Psoas muscle (tissue), 7 donors: ENCODE measurements at regions not wholly inside any gene's neighbourhood (a gene's known extent, or its start where the extent isn't known, plus 50 kb on each side); places are given as distances from the start of the nearest gene placed in this dataset.
"Not testable (repeated sequence)": the region's sequence is repeated elsewhere in the genome, so short reads cannot be mapped to it uniquely, and the experiment has no call there.

ENCODE experiments used
- ATAC-seq, 4 donors: fragments of 200-7000 bp; cut with Tn5 transposase; one replicate each; pipeline ENCODE4 v1.9.1; 2020; ENCODE audit warnings: moderate library complexity in 3 of 4, mild to moderate bottlenecking in 2 of 4
- DNase-seq, 2 donors: peaks; one replicate each; pipeline ENCODE4 v3.0.0-alpha.2; 2020
- H3K27ac ChIP-seq: fragments of 200-600 bp; one replicate; pipeline ENCODE4 v1.8.0; 2022
- H3K27me3 ChIP-seq, 3 donors: fragments of 200-600 bp in 1 of 3; one replicate each; pipeline versions ENCODE4 v1.6.1 to v1.8.0; 2013 to 2022; ENCODE audit warnings: low read length in 2 of 3, mild to moderate bottlenecking in 2 of 3, moderate library complexity in 1 of 3; ENCODE audit not compliant: insufficient read depth in 3 of 3
- H3K36me3 ChIP-seq, 2 donors: fragments of 200-600 bp in 1 of 2; one replicate each; pipeline versions ENCODE4 v1.6.1 to v1.8.0; 2013 to 2022; ENCODE audit warnings: low read depth in 1 of 2, mild to moderate bottlenecking in 1 of 2, moderate library complexity in 1 of 2; ENCODE audit not compliant: insufficient read depth in 1 of 2
- H3K4me1 ChIP-seq: fragments of 200-600 bp; one replicate; pipeline ENCODE4 v1.8.0; 2022
- H3K4me3 ChIP-seq: fragments of 200-600 bp; one replicate; pipeline ENCODE4 v1.8.0; 2022; ENCODE audit warnings: mild to moderate bottlenecking
- H3K9me3 ChIP-seq: fragments of 200-600 bp; one replicate; pipeline ENCODE4 v1.8.0; 2022
- CTCF ChIP-seq: fragments of 200-600 bp; IDR thresholded peaks from one replicate; pipeline ENCODE4 v1.8.0; 2022; ENCODE audit warnings: antibody characterized with exemption
- WGBS, 3 donors: extraction: QIAGEN DNeasy Blood & Tissue Kit; methylation state at CpG; one replicate each; pipeline versions ENCODE4 v1.1.6 to v1.1.7; 2013; 5-methylcytosine and 5-hydroxymethylcytosine counted together
- intact Hi-C, 2 donors: fragments of 100-400 bp; cut with DNase I; formaldehyde crosslinking; loops; one replicate each; pipeline versions ENCODE4 v1.11.0 to v1.14.2; 2022
- donor health status: healthy with polysubstance abuse.
- donor health status: DM: no; HTN: no; CAD: no; lungs with moderate emphysema.
- donor health status: Bipolar disorder and iron deficiency.
- donor health status: healthy.
- donor health status: DM: yes; HTN: yes; CAD: no.
- donor health status: DM: no; HTN: no; CAD: no.
- donor health status: DM: yes; HTN: yes; CAD: no.

- Histone ChIP-seq H3K27ac (no peak overlapping the region), H3K36me3 (no peaks in the 10 kb centered on the region), H3K4me1 (no peaks in the 10 kb centered on the region), H3K4me3 (no peak overlapping the region), H3K9me3 (peaks cover 24% of the 10 kb centered on the region), H3K27me3 (no peaks in the 10 kb centered on the region)
- intact Hi-C loops: no loop called here
- DNase-seq: no peak
- 77 to 83% (median 83%) methylated on average over 2 of the region's 2 CpGs for WGBS, 3 donors
- no peak for ATAC-seq
- no peak for TF ChIP-seq CTCF
These were observed 120.9 kb upstream of the IRAK1BP1 start for GRCh38 chr6:78746457-78746856.

- intact Hi-C loops: no loop called here
- ATAC-seq (no peak), DNase-seq (no peak)
- Histone ChIP-seq H3K27ac (no peak overlapping the region), H3K27me3 (no peaks in the 10 kb centered on the region), H3K4me3 (no peak overlapping the region), H3K9me3 (peaks cover 12% of the 10 kb centered on the region), H3K4me1 (no peaks in the 10 kb centered on the region), H3K36me3 (no peaks in the 10 kb centered on the region)
- TF ChIP-seq CTCF: no peak
These were observed 118.0 kb upstream of the IRAK1BP1 start for GRCh38 chr6:78749326-78749725.

- H3K27ac ChIP-seq, H3K27me3 ChIP-seq, H3K9me3 ChIP-seq, intact Hi-C loops, ATAC-seq, H3K4me3 ChIP-seq, H3K36me3 ChIP-seq, DNase-seq, H3K4me1 ChIP-seq: not testable (repeated sequence)
- WGBS, 3 donors: 77 to 89% (median 80%) methylated on average over 12 to 13 of the region's 13 CpGs
These were observed 109.0 kb upstream of the IRAK1BP1 start for GRCh38 chr6:78758297-78758798.

- Histone ChIP-seq H3K4me3 (no peak overlapping the region), H3K36me3 (no peaks in the 10 kb centered on the region), H3K4me1 (no peaks in the 10 kb centered on the region), H3K9me3 (no peaks in the 10 kb centered on the region), H3K27ac (no peak overlapping the region), H3K27me3 (no peaks in the 10 kb centered on the region)
- intact Hi-C loops: no loop called here
- DNase-seq (no peak), ATAC-seq (no peak)
- TF ChIP-seq CTCF: no peak
These were observed 99.1 kb upstream of the IRAK1BP1 start for GRCh38 chr6:78768271-78768670.

GRCh38 chr6:78770765-78771164, 96.6 kb upstream of the IRAK1BP1 start:
- no peak for DNase-seq
- Histone ChIP-seq H3K27ac (no peak overlapping the region), H3K9me3 (no peaks in the 10 kb centered on the region), H3K27me3 (no peaks in the 10 kb centered on the region), H3K4me3 (no peak overlapping the region), H3K4me1 (no peaks in the 10 kb centered on the region), H3K36me3 (no peaks in the 10 kb centered on the region)
- 68 to 71% (median 70%) methylated on average over 5 of the region's 5 CpGs for WGBS, 3 donors
- intact Hi-C loops: no loop called here
- no peak for TF ChIP-seq CTCF
- ATAC-seq: no peak
